CD14-positive monocyte (primary cell): ENCODE measurements at regions not wholly inside any gene's neighbourhood (a gene's known extent, or its start where the extent isn't known, plus 50 kb on each side); places are given as distances from the start of the nearest gene placed in this dataset.

ENCODE experiments used
- DNase-seq, 3 donors: peaks; one replicate each; pipeline ENCODE4 v3.0.0-alpha.2; 2011 to 2022
- H2AFZ ChIP-seq: 2 replicates; pipeline ENCODE4 v1.6.0; 2012; ENCODE audit warnings: mild to moderate bottlenecking, low read depth, low read length, inconsistent platforms; ENCODE audit not compliant: insufficient read depth, poor library complexity, severe bottlenecking
- H3K27ac ChIP-seq, 2 donors: 1 replicate in 1 of 2; 2 replicates in 1 of 2; pipeline ENCODE4 v1.5.1; 2012 to 2013; ENCODE audit warnings: low read length in 2 of 2, control low read depth in 1 of 2, inconsistent platforms in 1 of 2, low read depth in 1 of 2, mild to moderate bottlenecking in 1 of 2
- H3K27me3 ChIP-seq, 2 donors: one replicate each; pipeline versions ENCODE4 v1.6.0 to v1.6.1; 2011 to 2013; ENCODE audit warnings: low read length in 2 of 2; ENCODE audit not compliant: control insufficient read depth in 2 of 2, insufficient read depth in 2 of 2
- H3K36me3 ChIP-seq, 2 donors: replicated peaks in 1 of 2; 1 replicate in 1 of 2; 2 replicates in 1 of 2; pipeline versions ENCODE4 v1.5.1 to v1.6.1; 2012 to 2013; ENCODE audit warnings: low read length in 2 of 2, control low read depth in 1 of 2, inconsistent platforms in 1 of 2, mild to moderate bottlenecking in 1 of 2; ENCODE audit not compliant: insufficient read depth in 2 of 2, control insufficient read depth in 1 of 2
- H3K4me1 ChIP-seq, 2 donors: 1 replicate in 1 of 2; 2 replicates in 1 of 2; pipeline versions ENCODE4 v1.5.1 to v1.6.1; 2012 to 2013; ENCODE audit warnings: low read length in 2 of 2, control low read depth in 1 of 2, inconsistent platforms in 1 of 2, mild to moderate bottlenecking in 1 of 2, moderate library complexity in 1 of 2; ENCODE audit not compliant: insufficient read depth in 2 of 2, control insufficient read depth in 1 of 2
- H3K4me2 ChIP-seq: replicated peaks from 2 replicates; pipeline ENCODE3; 2012; ENCODE audit warnings: low read length, moderate library complexity, mild to moderate bottlenecking; ENCODE audit not compliant: poor library complexity, severe bottlenecking; ENCODE audit errors: extremely low read depth
- H3K4me3 ChIP-seq, 3 experiments: fragments of 200-600 bp in 1 of 3; sonication (generic) in 1 of 3; replicated peaks in 1 of 3; 1 replicate in 2 of 3; 2 replicates in 1 of 3; pipeline ENCODE4 v1.5.1; 2011 to 2013; ENCODE audit warnings: low read length in 3 of 3, mild to moderate bottlenecking in 3 of 3, control low read depth in 2 of 3, low read depth in 2 of 3, inconsistent platforms in 1 of 3, moderate library complexity in 1 of 3
- H3K79me2 ChIP-seq: 2 replicates; pipeline ENCODE4 v1.6.0; 2012; ENCODE audit warnings: mild to moderate bottlenecking, control low read depth, inconsistent platforms, low read length, moderate library complexity; ENCODE audit not compliant: insufficient read depth
- H3K9ac ChIP-seq: 2 replicates; pipeline ENCODE4 v1.6.0; 2017; ENCODE audit warnings: low read length, mild to moderate bottlenecking; ENCODE audit not compliant: insufficient read depth, poor library complexity, severe bottlenecking
- H3K9me3 ChIP-seq, 2 donors: replicated peaks in 1 of 2; 1 replicate in 1 of 2; 2 replicates in 1 of 2; pipeline versions ENCODE4 v1.5.1 to v1.6.1; 2012 to 2013; ENCODE audit warnings: low read length in 2 of 2, control low read depth in 1 of 2; ENCODE audit not compliant: control insufficient read depth in 1 of 2, insufficient read depth in 1 of 2
- H4K20me1 ChIP-seq: 2 replicates; pipeline ENCODE4 v1.6.0; 2012; ENCODE audit warnings: mild to moderate bottlenecking, low read length, control low read depth, moderate library complexity; ENCODE audit not compliant: insufficient read depth
- H3K27ac Mint-ChIP-seq, 7 donors: one replicate each; pipeline ENCODE4 v1.8.0; 2020; ENCODE audit warnings: mild to moderate bottlenecking in 7 of 7, mixed read lengths in 7 of 7, moderate library complexity in 6 of 7, inconsistent platforms in 2 of 7
- H3K27me3 Mint-ChIP-seq, 3 donors: one replicate each; pipeline ENCODE4 v1.8.0; 2021 to 2022; ENCODE audit warnings: low read depth in 3 of 3, mild to moderate bottlenecking in 3 of 3, mixed read lengths in 3 of 3, moderate library complexity in 3 of 3, inconsistent platforms in 1 of 3
- H3K36me3 Mint-ChIP-seq, 2 donors: one replicate each; pipeline ENCODE4 v1.8.0; 2020; ENCODE audit warnings: mixed read lengths in 2 of 2, inconsistent platforms in 1 of 2, mild to moderate bottlenecking in 1 of 2
- H3K4me1 Mint-ChIP-seq: one replicate; pipeline ENCODE4 v1.8.0; 2020; ENCODE audit warnings: mild to moderate bottlenecking, mixed read lengths
- H3K4me3 Mint-ChIP-seq, 2 donors: one replicate each; pipeline ENCODE4 v1.8.0; 2020; ENCODE audit warnings: mild to moderate bottlenecking in 2 of 2, mixed read lengths in 2 of 2, moderate library complexity in 1 of 2
- H3K9me3 Mint-ChIP-seq, 7 donors: one replicate each; pipeline ENCODE4 v1.8.0; 2020 to 2022; ENCODE audit warnings: mixed read lengths in 7 of 7, mild to moderate bottlenecking in 6 of 7, moderate library complexity in 6 of 7, inconsistent platforms in 2 of 7
- WGBS: methylation state at CpG from one replicate; pipeline ENCODE4 v1.1.5; 2013; ENCODE audit warnings: missing lambda C conversion rate; ENCODE audit not compliant: insufficient coverage; 5-methylcytosine and 5-hydroxymethylcytosine counted together
- intact Hi-C, 2 donors: fragments of 100-400 bp; cut with micrococcal nuclease; formaldehyde crosslinking; loops; one replicate each; pipeline versions ENCODE4 v1.15.0 to v1.15.1; 2023
- TF ChIP-seq, protein P1 (sequence below): fragments of 200-600 bp; IDR thresholded peaks from one replicate; pipeline ENCODE4 v1.8.0; 2022; ENCODE audit warnings: antibody characterized with exemption, mild to moderate bottlenecking

DNA sequence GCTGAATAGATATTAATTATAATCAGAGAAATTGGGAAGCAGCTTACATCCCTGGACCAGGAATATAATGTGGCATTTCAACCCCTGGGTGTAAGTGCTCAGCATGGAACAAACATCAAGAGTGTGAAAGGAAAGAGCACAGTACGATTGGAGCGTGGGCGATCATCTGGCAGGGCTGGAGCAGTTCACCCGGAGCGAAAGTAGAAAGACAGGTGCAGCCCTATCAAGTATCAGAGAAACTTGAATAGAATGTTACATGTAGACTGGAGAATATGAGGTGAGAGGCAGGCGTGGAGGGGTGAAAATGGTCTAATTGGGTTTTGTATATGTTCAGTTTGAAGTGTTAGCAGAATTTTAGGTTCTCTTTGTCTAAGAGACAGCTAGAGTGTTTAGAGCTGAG is 303.0 kb downstream of the MDFIC start:
- no peaks in the 10 kb centered on the region for H3K4me1 ChIP-seq
- no peak for DNase-seq
- Mint-ChIP-seq H3K4me1 (no peaks in the 10 kb centered on the region), H3K9me3 (no peaks in the 10 kb centered on the region), H3K27ac (no peak overlapping the region), H3K27me3 (peaks cover 0 to 1% (median 0%) of the 10 kb centered on the region in 3 donors), H3K4me3 (no peak overlapping the region), H3K36me3 (no peaks in the 10 kb centered on the region)
- TF ChIP-seq, protein P1, sequence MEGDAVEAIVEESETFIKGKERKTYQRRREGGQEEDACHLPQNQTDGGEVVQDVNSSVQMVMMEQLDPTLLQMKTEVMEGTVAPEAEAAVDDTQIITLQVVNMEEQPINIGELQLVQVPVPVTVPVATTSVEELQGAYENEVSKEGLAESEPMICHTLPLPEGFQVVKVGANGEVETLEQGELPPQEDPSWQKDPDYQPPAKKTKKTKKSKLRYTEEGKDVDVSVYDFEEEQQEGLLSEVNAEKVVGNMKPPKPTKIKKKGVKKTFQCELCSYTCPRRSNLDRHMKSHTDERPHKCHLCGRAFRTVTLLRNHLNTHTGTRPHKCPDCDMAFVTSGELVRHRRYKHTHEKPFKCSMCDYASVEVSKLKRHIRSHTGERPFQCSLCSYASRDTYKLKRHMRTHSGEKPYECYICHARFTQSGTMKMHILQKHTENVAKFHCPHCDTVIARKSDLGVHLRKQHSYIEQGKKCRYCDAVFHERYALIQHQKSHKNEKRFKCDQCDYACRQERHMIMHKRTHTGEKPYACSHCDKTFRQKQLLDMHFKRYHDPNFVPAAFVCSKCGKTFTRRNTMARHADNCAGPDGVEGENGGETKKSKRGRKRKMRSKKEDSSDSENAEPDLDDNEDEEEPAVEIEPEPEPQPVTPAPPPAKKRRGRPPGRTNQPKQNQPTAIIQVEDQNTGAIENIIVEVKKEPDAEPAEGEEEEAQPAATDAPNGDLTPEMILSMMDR = no peak
- no peaks in the 10 kb centered on the region for H4K20me1 ChIP-seq
- H3K27ac ChIP-seq = no peak overlapping the region
- no peaks in the 10 kb centered on the region for H3K27me3 ChIP-seq
- H3K36me3 ChIP-seq = no peaks in the 10 kb centered on the region
- intact Hi-C loops = no loop called here
- no peaks in the 10 kb centered on the region for H3K79me2 ChIP-seq
- H3K4me3 ChIP-seq = no peak overlapping the region
- H3K9me3 ChIP-seq = no peaks in the 10 kb centered on the region
- H3K4me2 ChIP-seq = no peak overlapping the region
- no peak overlapping the region for H3K9ac ChIP-seq
- 84% methylated on average over 6 of the region's 6 CpGs for WGBS
- no peak overlapping the region for H2AFZ ChIP-seq

DNA sequence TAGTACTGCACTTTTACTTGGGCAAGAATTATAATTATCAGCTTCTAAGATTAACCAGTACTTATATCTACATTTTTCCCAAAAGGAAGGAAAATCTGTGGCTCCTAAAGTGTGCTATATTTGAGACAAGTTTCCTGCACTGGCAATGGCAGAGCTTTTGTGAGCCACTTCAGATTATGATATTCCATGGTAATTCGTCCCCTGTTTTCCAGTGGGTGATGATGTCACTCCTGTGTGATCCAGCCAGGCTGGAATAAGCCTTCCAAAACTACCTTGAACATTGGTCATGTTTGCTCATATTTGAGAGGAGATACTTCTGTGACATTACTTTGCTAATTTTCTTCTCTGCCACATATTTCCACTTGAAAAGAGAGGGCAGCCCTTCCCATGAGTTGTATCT is 302.1 kb downstream of the MDFIC start:
- H3K4me2 ChIP-seq = no peak overlapping the region
- H3K36me3 ChIP-seq = no peaks in the 10 kb centered on the region
- Mint-ChIP-seq H3K36me3 (no peaks in the 10 kb centered on the region), H3K4me1 (no peaks in the 10 kb centered on the region), H3K27me3 (peaks cover 0 to 1% (median 0%) of the 10 kb centered on the region in 3 donors), H3K4me3 (no peak overlapping the region), H3K27ac (no peak overlapping the region), H3K9me3 (no peaks in the 10 kb centered on the region)
- no peaks in the 10 kb centered on the region for H3K79me2 ChIP-seq
- H3K9me3 ChIP-seq = no peaks in the 10 kb centered on the region
- no peak for DNase-seq
- H3K27me3 ChIP-seq = no peaks in the 10 kb centered on the region
- intact Hi-C loops = no loop called here
- H3K9ac ChIP-seq = no peak overlapping the region
- no peaks in the 10 kb centered on the region for H3K4me1 ChIP-seq
- TF ChIP-seq, protein P1 = no peak
- H2AFZ ChIP-seq = no peak overlapping the region
- no peak overlapping the region for H3K27ac ChIP-seq
- 75% methylated on average over 1 of the region's 1 CpG for WGBS
- no peaks in the 10 kb centered on the region for H4K20me1 ChIP-seq
- no peak overlapping the region for H3K4me3 ChIP-seq
